ENCODE measurements at regions not wholly inside any gene's neighbourhood (a gene's known extent, or its start where the extent isn't known, plus 50 kb on each side); places are given as distances from the start of the nearest gene placed in this dataset.

GRCh38 chr5:3542769-3543168 lies 52.9 kb upstream of the IRX1 start:
- no peak for DNase-seq (ENCODE audit: low read depth in 4 of 4, low spot score in 3 of 4)

GRCh38 chr5:3542158-3542557 lies 53.5 kb upstream of the IRX1 start:
- DNase-seq (ENCODE audit: low read depth in 4 of 4, low spot score in 3 of 4): no peak

- DNase-seq (ENCODE audit: low read depth in 4 of 4, low spot score in 3 of 4): no peak
Measured at GRCh38 chr5:3538886-3539285, 56.7 kb upstream of the IRX1 start.

GRCh38 chr5:3537942-3538341 lies 57.7 kb upstream of the IRX1 start:
- no peak for DNase-seq (ENCODE audit: low read depth in 4 of 4, low spot score in 3 of 4)

GRCh38 chr5:3535414-3536211 lies 60.0 kb upstream of the IRX1 start:
- no peak for DNase-seq (ENCODE audit: low read depth in 4 of 4, low spot score in 3 of 4)

- no peak for DNase-seq (ENCODE audit: low read depth in 4 of 4, low spot score in 3 of 4)
Measured at GRCh38 chr5:3534997-3535396, 60.6 kb upstream of the IRX1 start.

GRCh38 chr5:3531320-3531986 lies 64.2 kb upstream of the IRX1 start:
- DNase-seq (ENCODE audit: low read depth in 4 of 4, low spot score in 3 of 4): no peak

- DNase-seq (ENCODE audit: low read depth in 4 of 4, low spot score in 3 of 4): no peak
Measured at GRCh38 chr5:3530251-3530650, 65.4 kb upstream of the IRX1 start.

GRCh38 chr5:3526551-3527185 lies 69.0 kb upstream of the IRX1 start:
- no peak for DNase-seq (ENCODE audit: low read depth in 4 of 4, low spot score in 3 of 4)

GRCh38 chr5:3522491-3522890 lies 73.1 kb upstream of the IRX1 start:
- no peak for DNase-seq (ENCODE audit: low read depth in 4 of 4, low spot score in 3 of 4)

- no peak for DNase-seq (ENCODE audit: low read depth in 4 of 4, low spot score in 3 of 4)
Measured at GRCh38 chr5:3518576-3518975, 77.1 kb upstream of the IRX1 start.

GRCh38 chr5:3518051-3518450 lies 77.6 kb upstream of the IRX1 start:
- DNase-seq (ENCODE audit: low read depth in 4 of 4, low spot score in 3 of 4): no peak

- DNase-seq (ENCODE audit: low read depth in 4 of 4, low spot score in 3 of 4): no peak
Measured at GRCh38 chr5:3517348-3517747, 78.3 kb upstream of the IRX1 start.

- peak in 1 of 4 donors; percentile 17 for DNase-seq (ENCODE audit: low read depth in 4 of 4, low spot score in 3 of 4)
Measured at GRCh38 chr5:3512361-3513095, 83.1 kb upstream of the IRX1 start.

- DNase-seq (ENCODE audit: low read depth in 4 of 4, low spot score in 3 of 4): no peak
Measured at GRCh38 chr5:3511934-3512333, 83.7 kb upstream of the IRX1 start.

GRCh38 chr5:3511519-3511918 lies 84.1 kb upstream of the IRX1 start:
- no peak for DNase-seq (ENCODE audit: low read depth in 4 of 4, low spot score in 3 of 4)

GRCh38 chr5:3510642-3511417 lies 84.8 kb upstream of the IRX1 start:
- DNase-seq (ENCODE audit: low read depth in 4 of 4, low spot score in 3 of 4): no peak

GRCh38 chr5:3509290-3509689 lies 86.3 kb upstream of the IRX1 start:
- no peak for DNase-seq (ENCODE audit: low read depth in 4 of 4, low spot score in 3 of 4)

- no peak for DNase-seq (ENCODE audit: low read depth in 4 of 4, low spot score in 3 of 4)
Measured at GRCh38 chr5:3508395-3508794, 87.2 kb upstream of the IRX1 start.

GRCh38 chr5:3490957-3491507 lies 104.6 kb upstream of the IRX1 start:
- no peak for DNase-seq (ENCODE audit: low read depth in 4 of 4, low spot score in 3 of 4)
